GM21717 (cell line): ENCODE measurements at regions not wholly inside any gene's neighbourhood (a gene's known extent, or its start where the extent isn't known, plus 50 kb on each side); places are given as distances from the start of the nearest gene placed in this dataset.
"Not testable (repeated sequence)": the region's sequence is repeated elsewhere in the genome, so short reads cannot be mapped to it uniquely, and the experiment has no call there.

Experiments used
- ATAC-seq: cut with Tn5 transposase; IDR thresholded peaks from one replicate; pipeline ENCODE4 v1.9.1; 2021; ENCODE audit warnings: mild to moderate bottlenecking, moderate library complexity; ENCODE audit not compliant: unreplicated experiment

- no peak for ATAC-seq
These were observed 198.3 kb upstream of the TGFBR2 start for GRCh38 chr3:30408105-30408557.

- ATAC-seq = no peak
These were observed 188.0 kb upstream of the TGFBR2 start for GRCh38 chr3:30418443-30418842.

GRCh38 chr3:30421266-30421665 is 185.1 kb upstream of the TGFBR2 start:
- ATAC-seq = no peak

- ATAC-seq = no peak
These were observed 180.0 kb upstream of the TGFBR2 start for GRCh38 chr3:30426293-30426993.

GRCh38 chr3:30428251-30428650 is 178.2 kb upstream of the TGFBR2 start:
- no peak for ATAC-seq

- no peak for ATAC-seq
These were observed 170.5 kb upstream of the TGFBR2 start for GRCh38 chr3:30435861-30436331.

GRCh38 chr3:30437171-30437601 is 169.2 kb upstream of the TGFBR2 start:
- ATAC-seq = no peak

- ATAC-seq = no peak
These were observed 168.3 kb upstream of the TGFBR2 start for GRCh38 chr3:30438126-30438525.

- ATAC-seq = no peak
These were observed 166.8 kb upstream of the TGFBR2 start for GRCh38 chr3:30439451-30440053.

GRCh38 chr3:30440147-30440604 is 166.2 kb upstream of the TGFBR2 start:
- ATAC-seq = no peak

- ATAC-seq = no peak
These were observed 165.5 kb upstream of the TGFBR2 start for GRCh38 chr3:30440880-30441279.

- no peak for ATAC-seq
These were observed 162.4 kb upstream of the TGFBR2 start for GRCh38 chr3:30443756-30444673.

- ATAC-seq = no peak
These were observed 157.7 kb upstream of the TGFBR2 start for GRCh38 chr3:30448450-30449289.

- ATAC-seq = no peak
These were observed 157.1 kb upstream of the TGFBR2 start for GRCh38 chr3:30449290-30449632.

- no peak for ATAC-seq
These were observed 154.0 kb upstream of the TGFBR2 start for GRCh38 chr3:30452446-30452845.

- no peak for ATAC-seq
These were observed 152.9 kb upstream of the TGFBR2 start for GRCh38 chr3:30453360-30454039.

- no peak for ATAC-seq
These were observed 151.8 kb upstream of the TGFBR2 start for GRCh38 chr3:30454636-30455035.

GRCh38 chr3:30455112-30455511 is 151.3 kb upstream of the TGFBR2 start:
- not testable (repeated sequence) for ATAC-seq

- ATAC-seq = no peak
These were observed 150.6 kb upstream of the TGFBR2 start for GRCh38 chr3:30455840-30456239.

- ATAC-seq = no peak
These were observed 150.1 kb upstream of the TGFBR2 start for GRCh38 chr3:30456264-30456663.
